Hepatocyte (in vitro differentiated cells): ENCODE measurements at regions not wholly inside any gene's neighbourhood (a gene's known extent, or its start where the extent isn't known, plus 50 kb on each side); places are given as distances from the start of the nearest gene placed in this dataset.
"Not testable (repeated sequence)": the region's sequence is repeated elsewhere in the genome, so short reads cannot be mapped to it uniquely, and the experiment has no call there.

Experiments used
- DNase-seq: peaks from one replicate; pipeline ENCODE4 v3.0.0-alpha.2; 2016; ENCODE audit warnings: low spot score
- H2AFZ ChIP-seq: fragments of 200-600 bp; sonication (generic); 2 replicates; pipeline ENCODE4 v1.6.0; 2016; ENCODE audit warnings: antibody characterized with exemption, mild to moderate bottlenecking
- H3K27ac ChIP-seq: fragments of 200-600 bp; sonication (generic); 2 replicates; pipeline ENCODE4 v1.5.1; 2016; ENCODE audit warnings: mild to moderate bottlenecking
- H3K27me3 ChIP-seq: fragments of 200-600 bp; sonication (generic); 2 replicates; pipeline ENCODE4 v1.6.1; 2016
- H3K36me3 ChIP-seq: fragments of 200-600 bp; sonication (generic); replicated peaks from 2 replicates; pipeline ENCODE4 v1.5.1; 2016; ENCODE audit warnings: low read depth; ENCODE audit not compliant: insufficient read depth
- H3K4me1 ChIP-seq: fragments of 200-600 bp; sonication (generic); 2 replicates; pipeline ENCODE4 v1.5.1; 2016; ENCODE audit warnings: mild to moderate bottlenecking, moderate library complexity; ENCODE audit not compliant: insufficient read depth
- H3K4me2 ChIP-seq: fragments of 200-600 bp; sonication (generic); 2 replicates; pipeline ENCODE4 v1.6.0; 2016
- H3K4me3 ChIP-seq: fragments of 200-600 bp; sonication (generic); 2 replicates; pipeline ENCODE4 v1.5.1; 2016; ENCODE audit warnings: mild to moderate bottlenecking
- H3K79me2 ChIP-seq: fragments of 200-600 bp; sonication (generic); 2 replicates; pipeline ENCODE4 v1.6.0; 2017; ENCODE audit warnings: mild to moderate bottlenecking
- H3K9me2 ChIP-seq: fragments of 200-600 bp; sonication (generic); replicated peaks from 2 replicates; pipeline ENCODE4 v1.6.0; 2017; ENCODE audit warnings: mild to moderate bottlenecking; ENCODE audit not compliant: insufficient read depth
- H3K9me3 ChIP-seq: fragments of 200-600 bp; sonication (generic); 2 replicates; pipeline ENCODE4 v1.5.1; 2016; ENCODE audit warnings: low read depth, mild to moderate bottlenecking
- H4K20me1 ChIP-seq: fragments of 200-600 bp; sonication (generic); 2 replicates; pipeline ENCODE4 v1.6.0; 2016; ENCODE audit warnings: mild to moderate bottlenecking; ENCODE audit not compliant: insufficient read depth, poor library complexity, severe bottlenecking
- CTCF ChIP-seq: fragments of 200-600 bp; sonication (generic); IDR thresholded peaks from 2 replicates; pipeline ENCODE4 v1.5.1; 2016; ENCODE audit warnings: antibody characterized with exemption, mild to moderate bottlenecking; ENCODE audit not compliant: poor library complexity
- EZH2 ChIP-seq: fragments of 200-600 bp; sonication (generic); IDR thresholded peaks from 2 replicates; pipeline ENCODE4 v1.6.1; 2016; ENCODE audit warnings: antibody characterized with exemption, mild to moderate bottlenecking, borderline replicate concordance
- EZH2phosphoT487 ChIP-seq: fragments of 200-600 bp; sonication (generic); IDR thresholded peaks from one replicate; pipeline ENCODE4 v1.6.1; 2018; ENCODE audit warnings: antibody characterized with exemption, mild to moderate bottlenecking, low read depth, moderate library complexity; ENCODE audit not compliant: unreplicated experiment, severe bottlenecking
- WGBS: methylation state at CpG from one replicate; pipeline ENCODE4 v1.1.6; 2016; ENCODE audit warnings: low lambda C conversion rate; ENCODE audit errors: missing lambda C conversion rate; 5-methylcytosine and 5-hydroxymethylcytosine counted together

GRCh38 chr18:51569153-51569552, 371.7 kb upstream of the MEX3C start:
- DNase-seq: no peak
- Histone ChIP-seq H3K4me3 (no peak overlapping the region), H4K20me1 (no peaks in the 10 kb centered on the region), H3K9me2 (no peaks in the 10 kb centered on the region), H3K79me2 (no peaks in the 10 kb centered on the region), H3K9me3 (no peaks in the 10 kb centered on the region), H3K4me2 (no peak overlapping the region), H3K4me1 (no peaks in the 10 kb centered on the region), H3K27ac (no peak overlapping the region), H3K27me3 (no peaks in the 10 kb centered on the region), H3K36me3 (no peaks in the 10 kb centered on the region), H2AFZ (no peak overlapping the region)
- TF ChIP-seq CTCF: no peak
- TF ChIP-seq EZH2: no peak
- no peak for TF ChIP-seq EZH2phosphoT487
- 77% methylated on average over 2 of the region's 2 CpGs for WGBS

- Histone ChIP-seq H3K4me3 (no peak overlapping the region), H4K20me1 (no peaks in the 10 kb centered on the region), H3K4me1 (no peaks in the 10 kb centered on the region), H3K9me3 (no peaks in the 10 kb centered on the region), H3K36me3 (no peaks in the 10 kb centered on the region), H3K27ac (no peak overlapping the region), H3K27me3 (no peaks in the 10 kb centered on the region), H3K9me2 (no peaks in the 10 kb centered on the region), H2AFZ (no peak overlapping the region), H3K79me2 (no peaks in the 10 kb centered on the region), H3K4me2 (no peak overlapping the region)
- no peak for TF ChIP-seq EZH2
- no peak for TF ChIP-seq CTCF
- TF ChIP-seq EZH2phosphoT487: no peak
- no peak for DNase-seq
- 80% methylated on average over 2 of the region's 2 CpGs for WGBS
These were observed 372.1 kb upstream of the MEX3C start for GRCh38 chr18:51569561-51569960.

GRCh38 chr18:51570071-51570470, 372.6 kb upstream of the MEX3C start:
- 71% methylated on average over 4 of the region's 4 CpGs for WGBS
- H3K79me2 ChIP-seq, H3K36me3 ChIP-seq, H2AFZ ChIP-seq, DNase-seq, H3K27me3 ChIP-seq, H4K20me1 ChIP-seq, H3K9me3 ChIP-seq, H3K4me2 ChIP-seq, H3K9me2 ChIP-seq, H3K27ac ChIP-seq, H3K4me3 ChIP-seq, H3K4me1 ChIP-seq: not testable (repeated sequence)

- not testable (repeated sequence) for H3K4me1 ChIP-seq, H3K4me3 ChIP-seq, H3K36me3 ChIP-seq, DNase-seq, H3K27ac ChIP-seq, H4K20me1 ChIP-seq, H3K79me2 ChIP-seq, H3K27me3 ChIP-seq, H3K9me2 ChIP-seq, H3K4me2 ChIP-seq, H2AFZ ChIP-seq, H3K9me3 ChIP-seq
- WGBS: 51% methylated on average over 4 of the region's 8 CpGs
These were observed 376.4 kb upstream of the MEX3C start for GRCh38 chr18:51573886-51574285.

GRCh38 chr18:51575171-51575570, 377.7 kb upstream of the MEX3C start:
- Histone ChIP-seq H3K79me2 (no peaks in the 10 kb centered on the region), H4K20me1 (no peaks in the 10 kb centered on the region)

More at GRCh38 chr18:51575171-51575570, 377.7 kb upstream of the MEX3C start:
- 91% methylated on average over 2 of the region's 2 CpGs for WGBS
- no peaks in the 10 kb centered on the region for H3K4me1 ChIP-seq
- no peak for DNase-seq
- no peak overlapping the region for H3K4me3 ChIP-seq
- no peak for TF ChIP-seq EZH2phosphoT487
- no peak for TF ChIP-seq EZH2
- no peak for TF ChIP-seq CTCF
- H3K27ac ChIP-seq: no peak overlapping the region
- no peak overlapping the region for H3K4me2 ChIP-seq
- no peaks in the 10 kb centered on the region for H3K27me3 ChIP-seq
- H2AFZ ChIP-seq: no peak overlapping the region
- no peaks in the 10 kb centered on the region for H3K9me3 ChIP-seq
- H3K9me2 ChIP-seq: no peaks in the 10 kb centered on the region
- H3K36me3 ChIP-seq: no peaks in the 10 kb centered on the region
